HEK293 (cell line): ENCODE measurements at regions not wholly inside any gene's neighbourhood (a gene's known extent, or its start where the extent isn't known, plus 50 kb on each side); places are given as distances from the start of the nearest gene placed in this dataset.
"Not testable (repeated sequence)": the region's sequence is repeated elsewhere in the genome, so short reads cannot be mapped to it uniquely, and the experiment has no call there.

ENCODE experiments used
- CTCF ChIA-PET: fragments of 350-600 bp; formaldehyde crosslinking; extraction: SDS; loops from one replicate; lab custom pipeline; 2021; ENCODE audit warnings: antibody characterized with exemption; lab: Yijun Ruan, JAX
- POLR2A ChIA-PET: fragments of 300-600 bp; formaldehyde crosslinking; extraction: SDS; loops from one replicate; lab custom pipeline; 2020; ENCODE audit warnings: antibody characterized with exemption, inconsistent platforms; lab: Yijun Ruan, JAX
- H3K27ac ChIP-seq: fragments of 200-500 bp; sonication (Bioruptor generic); 2 replicates; pipeline ENCODE4 v1.5.1; 2014; ENCODE audit warnings: low read depth, low read length, control low read depth, inconsistent platforms; ENCODE audit errors: extremely low read depth
- H3K36me3 ChIP-seq, 2 experiments: fragments of 200-500 bp in 1 of 2; sonication (Bioruptor generic) in 1 of 2; 1 replicate in 1 of 2; 2 replicates in 1 of 2; pipeline ENCODE4 v1.5.1; 2014 to 2017; ENCODE audit warnings: inconsistent platforms in 2 of 2, low read length in 2 of 2; ENCODE audit not compliant: control insufficient read depth in 2 of 2, insufficient read depth in 1 of 2
- H3K4me1 ChIP-seq: fragments of 200-500 bp; sonication (Bioruptor generic); 2 replicates; pipeline ENCODE4 v1.5.1; 2014; ENCODE audit warnings: mild to moderate bottlenecking, low read length, inconsistent platforms; ENCODE audit not compliant: control insufficient read depth, insufficient read depth
- H3K4me3 ChIP-seq: 2 replicates; pipeline ENCODE4 v1.5.1; 2011; ENCODE audit warnings: low read depth, mild to moderate bottlenecking, control low read depth, low read length, moderate library complexity
- H3K9me3 ChIP-seq: fragments of 200-500 bp; sonication (Bioruptor generic); 2 replicates; pipeline ENCODE4 v1.5.1; 2014; ENCODE audit warnings: low read depth, low read length, inconsistent platforms; ENCODE audit not compliant: control insufficient read depth, insufficient read depth
- EGR2 ChIP-seq: fragments of 450-650 bp; formaldehyde crosslinking; IDR thresholded peaks from 2 replicates; pipeline ENCODE4 v1.5.1; 2016; ENCODE audit warnings: low read depth, missing biosample characterization, missing genetic modification characterization
- MYNN ChIP-seq: fragments of 450-650 bp; formaldehyde crosslinking; IDR thresholded peaks from 2 replicates; pipeline ENCODE4 v1.5.1; 2016; ENCODE audit warnings: missing biosample characterization, missing genetic modification characterization, borderline replicate concordance
- PRDM4 ChIP-seq: fragments of 450-650 bp; formaldehyde crosslinking; IDR thresholded peaks from 2 replicates; pipeline ENCODE4 v1.5.1; 2017; ENCODE audit warnings: missing biosample characterization, missing genetic modification characterization
- TCF7L2 ChIP-seq: IDR thresholded peaks from 2 replicates; pipeline ENCODE4 v1.6.1; 2011; ENCODE audit warnings: low read depth, mild to moderate bottlenecking, inconsistent platforms, low read length, moderate library complexity, borderline replicate concordance
- ZBTB20 ChIP-seq: fragments of 450-650 bp; formaldehyde crosslinking; IDR thresholded peaks from 2 replicates; pipeline ENCODE4 v1.5.1; 2016; ENCODE audit warnings: missing biosample characterization, missing genetic modification characterization
- ZFP41 ChIP-seq: fragments of 450-650 bp; formaldehyde crosslinking; IDR thresholded peaks from 2 replicates; pipeline ENCODE4 v1.5.1; 2016; ENCODE audit warnings: missing biosample characterization, missing genetic modification characterization, borderline replicate concordance
- ZNF174 ChIP-seq: fragments of 450-650 bp; formaldehyde crosslinking; IDR thresholded peaks from 2 replicates; pipeline ENCODE4 v1.5.0; 2017; ENCODE audit warnings: missing biosample characterization, mild to moderate bottlenecking, missing genetic modification characterization
- ZNF18 ChIP-seq: fragments of 450-650 bp; formaldehyde crosslinking; IDR thresholded peaks from 2 replicates; pipeline ENCODE4 v1.5.1; 2016; ENCODE audit warnings: missing biosample characterization, missing genetic modification characterization
- ZNF23 ChIP-seq: fragments of 450-650 bp; formaldehyde crosslinking; IDR thresholded peaks from 2 replicates; pipeline ENCODE4 v1.5.1; 2016; ENCODE audit warnings: missing biosample characterization, missing genetic modification characterization, borderline replicate concordance
- ZNF311 ChIP-seq: fragments of 450-650 bp; formaldehyde crosslinking; IDR thresholded peaks from 2 replicates; pipeline ENCODE4 v1.5.1; 2017; ENCODE audit warnings: missing biosample characterization, missing genetic modification characterization, borderline replicate concordance
- ZNF623 ChIP-seq: fragments of 450-650 bp; formaldehyde crosslinking; IDR thresholded peaks from 2 replicates; pipeline ENCODE4 v1.5.1; 2016; ENCODE audit warnings: missing biosample characterization, missing genetic modification characterization
- ZNF629 ChIP-seq: fragments of 450-650 bp; formaldehyde crosslinking; IDR thresholded peaks from 2 replicates; pipeline ENCODE4 v1.5.1; 2017; ENCODE audit warnings: missing biosample characterization, missing genetic modification characterization
- ZNF664 ChIP-seq: fragments of 450-650 bp; formaldehyde crosslinking; IDR thresholded peaks from 2 replicates; pipeline ENCODE4 v1.5.1; 2016; ENCODE audit warnings: missing biosample characterization, missing genetic modification characterization
- ZNF707 ChIP-seq: fragments of 450-650 bp; formaldehyde crosslinking; IDR thresholded peaks from 2 replicates; pipeline ENCODE4 v1.5.1; 2016; ENCODE audit warnings: missing biosample characterization, missing genetic modification characterization
- ZNF777 ChIP-seq: fragments of 450-650 bp; formaldehyde crosslinking; IDR thresholded peaks from 2 replicates; pipeline ENCODE4 v1.5.1; 2017; ENCODE audit warnings: missing biosample characterization, missing genetic modification characterization, borderline replicate concordance
- TF ChIP-seq, protein P1 (sequence below): fragments of 450-650 bp; formaldehyde crosslinking; IDR thresholded peaks from 2 replicates; pipeline ENCODE4 v1.5.1; 2016; ENCODE audit warnings: missing biosample characterization, missing genetic modification characterization
- TF ChIP-seq, protein P2 (sequence below): fragments of 450-650 bp; formaldehyde crosslinking; IDR thresholded peaks from 2 replicates; pipeline ENCODE4 v1.5.1; 2017; ENCODE audit warnings: missing biosample characterization, mild to moderate bottlenecking, missing genetic modification characterization, moderate library complexity

DNA sequence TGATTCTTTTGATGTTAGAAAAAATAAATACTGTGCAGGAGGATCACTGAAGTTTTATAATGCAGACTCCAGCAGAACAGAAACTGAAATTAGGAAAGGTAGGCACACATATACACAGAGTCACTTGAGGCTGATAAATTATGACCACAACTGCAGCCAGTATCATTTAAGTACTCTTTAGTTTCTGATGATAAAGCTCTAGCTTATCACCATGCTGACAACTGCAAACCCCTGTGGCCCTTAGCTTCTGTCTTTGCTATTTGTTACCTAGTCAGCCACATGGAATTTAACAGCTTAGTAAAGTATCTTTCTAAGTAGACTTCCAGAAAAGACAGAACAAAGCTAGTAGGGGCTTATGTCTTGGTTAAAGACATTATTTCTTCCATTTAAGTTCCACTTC lies 734.8 kb upstream of the CDH6 start (continued):
- TF ChIP-seq ZNF664 (tag by site-specific recombination) (no peak), ZNF23 (no peak)

GRCh38 chr5:30455484-30455883 lies 738.0 kb upstream of the CDH6 start:
- H3K9me3 ChIP-seq, H3K27ac ChIP-seq, H3K36me3 ChIP-seq, H3K4me3 ChIP-seq, CTCF ChIA-PET, H3K4me1 ChIP-seq, POLR2A ChIA-PET: not testable (repeated sequence)

DNA sequence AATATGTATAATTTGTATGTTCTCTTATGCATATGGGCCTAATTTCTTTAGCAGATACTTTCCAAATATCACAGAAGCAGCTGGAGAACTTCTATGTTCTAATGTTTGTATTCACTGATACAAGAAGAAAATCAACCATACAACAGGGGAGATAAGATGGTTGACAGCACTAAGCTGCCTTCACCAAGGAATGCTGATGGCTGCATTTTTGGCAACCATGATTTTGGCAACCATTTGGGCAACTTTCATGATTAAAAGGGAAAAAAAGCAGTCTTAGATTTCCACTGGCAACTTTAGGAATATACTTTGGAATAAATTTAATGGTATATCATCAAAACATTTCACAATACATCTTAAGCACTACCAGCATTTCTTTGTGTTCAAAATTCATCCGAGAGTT lies 740.3 kb upstream of the CDH6 start:
- ChIA-PET CTCF (no interaction called here), POLR2A (no interaction called here)
- H3K4me1 ChIP-seq, result no peaks in the 10 kb centered on the region
- H3K9me3 ChIP-seq, result no peaks in the 10 kb centered on the region
- H3K27ac ChIP-seq, result no peak overlapping the region
- no peak overlapping the region for H3K4me3 ChIP-seq
- no peaks in the 10 kb centered on the region for H3K36me3 ChIP-seq
- no peak for TF ChIP-seq PRDM4 (tag by site-specific recombination)

DNA sequence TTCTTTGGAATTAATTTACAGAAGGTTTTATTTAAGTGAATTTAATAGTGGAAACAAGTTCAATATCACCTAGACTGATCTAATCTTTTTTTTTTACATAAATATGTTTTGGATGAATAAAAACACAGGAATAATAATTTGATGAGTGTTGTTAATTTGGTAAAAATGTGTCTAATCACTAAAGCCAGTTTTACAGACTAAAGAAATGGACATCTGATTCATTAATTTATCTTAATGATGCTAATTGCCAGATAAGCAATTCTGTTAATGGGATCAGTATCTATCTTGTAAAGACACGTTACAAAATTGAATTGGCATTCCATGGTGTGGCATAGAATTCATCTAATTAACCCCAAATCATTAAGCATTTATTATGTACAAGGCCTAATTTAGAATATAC lies 743.3 kb upstream of the CDH6 start:
- CTCF ChIA-PET, result no interaction called here

GRCh38 chr5:30447431-30447830 lies 746.1 kb upstream of the CDH6 start:
- POLR2A ChIA-PET, result no interaction called here

More for the DNA sequence above, 743.3 kb upstream of the CDH6 start:
- no peaks in the 10 kb centered on the region for H3K4me1 ChIP-seq
- H3K36me3 ChIP-seq, result no peaks in the 10 kb centered on the region
- H3K4me3 ChIP-seq, result no peak overlapping the region
- POLR2A ChIA-PET, result no interaction called here
- TF ChIP-seq, protein P1, sequence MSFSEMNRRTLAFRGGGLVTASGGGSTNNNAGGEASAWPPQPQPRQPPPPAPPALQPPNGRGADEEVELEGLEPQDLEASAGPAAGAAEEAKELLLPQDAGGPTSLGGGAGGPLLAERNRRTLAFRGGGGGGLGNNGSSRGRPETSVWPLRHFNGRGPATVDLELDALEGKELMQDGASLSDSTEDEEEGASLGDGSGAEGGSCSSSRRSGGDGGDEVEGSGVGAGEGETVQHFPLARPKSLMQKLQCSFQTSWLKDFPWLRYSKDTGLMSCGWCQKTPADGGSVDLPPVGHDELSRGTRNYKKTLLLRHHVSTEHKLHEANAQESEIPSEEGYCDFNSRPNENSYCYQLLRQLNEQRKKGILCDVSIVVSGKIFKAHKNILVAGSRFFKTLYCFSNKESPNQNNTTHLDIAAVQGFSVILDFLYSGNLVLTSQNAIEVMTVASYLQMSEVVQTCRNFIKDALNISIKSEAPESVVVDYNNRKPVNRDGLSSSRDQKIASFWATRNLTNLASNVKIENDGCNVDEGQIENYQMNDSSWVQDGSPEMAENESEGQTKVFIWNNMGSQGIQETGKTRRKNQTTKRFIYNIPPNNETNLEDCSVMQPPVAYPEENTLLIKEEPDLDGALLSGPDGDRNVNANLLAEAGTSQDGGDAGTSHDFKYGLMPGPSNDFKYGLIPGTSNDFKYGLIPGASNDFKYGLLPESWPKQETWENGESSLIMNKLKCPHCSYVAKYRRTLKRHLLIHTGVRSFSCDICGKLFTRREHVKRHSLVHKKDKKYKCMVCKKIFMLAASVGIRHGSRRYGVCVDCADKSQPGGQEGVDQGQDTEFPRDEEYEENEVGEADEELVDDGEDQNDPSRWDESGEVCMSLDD (tag by site-specific recombination), result no peak
- TF ChIP-seq ZBTB20 (tag by site-specific recombination), result no peak
- TF ChIP-seq ZNF629, result no peak
- TF ChIP-seq ZNF623 (tag by site-specific recombination), result no peak
- no peak for TF ChIP-seq ZNF23
- TF ChIP-seq, all 188 proteins: peak for 0
- no peaks in the 10 kb centered on the region for H3K9me3 ChIP-seq
- no peak overlapping the region for H3K27ac ChIP-seq

More at GRCh38 chr5:30447431-30447830, 746.1 kb upstream of the CDH6 start:
- H3K36me3 ChIP-seq, result no peaks in the 10 kb centered on the region
- no peaks in the 10 kb centered on the region for H3K4me1 ChIP-seq
- CTCF ChIA-PET, result no interaction called here
- H3K4me3 ChIP-seq, result no peak overlapping the region
- H3K9me3 ChIP-seq, result no peaks in the 10 kb centered on the region
- TF ChIP-seq ZNF18 (tag by site-specific recombination), result no peak
- no peak for TF ChIP-seq ZNF311 (tag by site-specific recombination)
- TF ChIP-seq ZNF707, result no peak
- no peak for TF ChIP-seq TCF7L2
- TF ChIP-seq EGR2, result no peak
- TF ChIP-seq ZNF777 (tag by site-specific recombination), result no peak
- no peak for TF ChIP-seq MYNN (tag by site-specific recombination)
- TF ChIP-seq ZFP41 (tag by site-specific recombination), result no peak
- TF ChIP-seq, protein P2, sequence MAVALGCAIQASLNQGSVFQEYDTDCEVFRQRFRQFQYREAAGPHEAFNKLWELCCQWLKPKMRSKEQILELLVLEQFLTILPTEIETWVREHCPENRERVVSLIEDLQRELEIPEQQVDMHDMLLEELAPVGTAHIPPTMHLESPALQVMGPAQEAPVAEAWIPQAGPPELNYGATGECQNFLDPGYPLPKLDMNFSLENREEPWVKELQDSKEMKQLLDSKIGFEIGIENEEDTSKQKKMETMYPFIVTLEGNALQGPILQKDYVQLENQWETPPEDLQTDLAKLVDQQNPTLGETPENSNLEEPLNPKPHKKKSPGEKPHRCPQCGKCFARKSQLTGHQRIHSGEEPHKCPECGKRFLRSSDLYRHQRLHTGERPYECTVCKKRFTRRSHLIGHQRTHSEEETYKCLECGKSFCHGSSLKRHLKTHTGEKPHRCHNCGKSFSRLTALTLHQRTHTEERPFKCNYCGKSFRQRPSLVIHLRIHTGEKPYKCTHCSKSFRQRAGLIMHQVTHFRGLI (tag by site-specific recombination), result no peak
- TF ChIP-seq ZNF174, result no peak
- no peak overlapping the region for H3K27ac ChIP-seq
